ENCODE measurements at regions not wholly inside any gene's neighbourhood (a gene's known extent, or its start where the extent isn't known, plus 50 kb on each side); places are given as distances from the start of the nearest gene placed in this dataset.

DNA sequence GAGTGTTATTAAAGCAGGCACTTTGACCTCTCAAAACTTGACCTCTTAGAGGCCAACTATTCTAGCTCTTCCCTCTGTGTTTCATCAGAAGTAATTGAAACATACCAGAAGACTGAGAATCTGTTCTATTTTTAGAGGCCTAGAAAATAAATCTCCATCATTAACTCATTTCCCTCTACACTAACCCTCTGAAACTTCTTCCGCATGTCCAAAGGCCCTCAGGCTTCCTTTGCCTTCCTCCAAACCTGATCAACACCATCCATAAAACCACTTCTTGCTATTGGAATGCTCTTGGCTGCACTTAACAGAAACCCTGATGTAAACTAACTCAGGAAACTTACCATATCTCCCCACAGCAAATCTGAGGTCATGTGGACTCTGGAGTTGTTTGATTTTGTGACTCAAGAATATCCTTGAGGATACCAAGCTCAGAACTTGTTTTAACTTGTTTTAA is 196.4 kb downstream of the RPAP3 start:
- H3K4me1 ChIP-seq (ENCODE audit: control insufficient read depth, insufficient read depth, low read length) = peaks cover 10% of the 10 kb centered on the region
- peak overlapping the region; percentile 66; the same call in 1 of the 2 replicates for H2BK20ac ChIP-seq (ENCODE audit: low read depth, low read length)
- intact Hi-C loops (cut with micrococcal nuclease) (no loop called here), dilution Hi-C loops (cut with HindIII; ENCODE audit: low sequenced_read_pairs, unreplicated experiment) (no loop called here), in situ Hi-C loops (cut with MboI; ENCODE audit: low sequenced_read_pairs) (no loop called here)
- H3K14ac ChIP-seq (replicated peaks; ENCODE audit: low read depth, low read length) = peak overlapping the region; percentile 69; the same call in 1 of the 2 replicates
- no peak overlapping the region for H3K4me3 ChIP-seq (ENCODE audit: insufficient read depth, low read depth, low read length)
- H3K27me3 ChIP-seq (ENCODE audit: control insufficient read depth, insufficient read depth, low read length) = no peaks in the 10 kb centered on the region
- H3K4me2 ChIP-seq (ENCODE audit: low read depth, low read length) = peak overlapping the region; percentile 7; the same call in 1 of the 2 replicates
- H2AK9ac ChIP-seq (replicated peaks; ENCODE audit: low read depth, low read length, poor library complexity) = no peak overlapping the region
- DNase-seq (peak; percentile 82), ATAC-seq (ENCODE audit: low read depth) (peak; percentile 71)
- no peaks in the 10 kb centered on the region for H3K36me3 ChIP-seq (ENCODE audit: control insufficient read depth, insufficient read depth, low read length)
- TF ChIP-seq CEBPB (IDR thresholded peaks at IDR 0.05; ENCODE audit: low read depth, low read length) (0 out of 2 replicates have a peak, but pooled peaks have one; percentile 12), POLR2A (IDR thresholded peaks at IDR 0.05; ENCODE audit: low read depth, low read length) (no peak)
- peaks cover 4% of the 10 kb centered on the region; the same call in 1 of the 2 replicates for H3K9me3 ChIP-seq (ENCODE audit: control insufficient read depth, insufficient read depth, low read length)
- CTCF ChIA-PET = no interaction called here
- H3K9me1 ChIP-seq (ENCODE audit: insufficient read depth, low read length) = peaks cover 4% of the 10 kb centered on the region; the same call in 1 of the 2 replicates
- H3K9ac ChIP-seq (ENCODE audit: low read depth, low read length) = no peak overlapping the region
- peak overlapping the region; percentile 75; the same call in 1 of the 2 replicates for H3K4ac ChIP-seq (ENCODE audit: low read depth, low read length)
- no peaks in the 10 kb centered on the region for H4K20me1 ChIP-seq (ENCODE audit: insufficient read depth, low read length)
- H3K18ac ChIP-seq (ENCODE audit: low read depth, low read length) = peak overlapping the region; percentile 33; the same call in 1 of the 2 replicates
- H3K27ac ChIP-seq (ENCODE audit: insufficient read depth, low read length) = peak overlapping the region; percentile 51; the same call in 1 of the 2 replicates
- BruUV-seq (replicated peaks) = no TSS peak
- H2AFZ ChIP-seq (replicated peaks; ENCODE audit: low read length, poor library complexity) = no peak overlapping the region
- H3K56ac ChIP-seq (ENCODE audit: extremely low read depth, insufficient read depth, low read length) = no peak overlapping the region
- peak overlapping the region; percentile 1; the same call in 1 of the 3 replicates for H2BK15ac ChIP-seq (ENCODE audit: low read depth, low read length)
- H2BK5ac ChIP-seq (ENCODE audit: low read depth, low read length, poor library complexity, severe bottlenecking) = peak overlapping the region; percentile 91
- no peak overlapping the region for H2AK5ac ChIP-seq (ENCODE audit: low read depth, low read length)
- H3K79me1 ChIP-seq (ENCODE audit: low read depth in 1 of 2, low read length in 2 of 2) = no peaks in the 10 kb centered on the region
- H3K23ac ChIP-seq (ENCODE audit: low read depth, low read length) = no peak overlapping the region
- no CpG with 5 or more reads among the region's 1 CpG for WGBS, 2 experiments (ENCODE audit: extremely low coverage in 2 of 2, insufficient read length in 1 of 2)
- H4K91ac ChIP-seq (ENCODE audit: insufficient read depth, low read depth, low read length) = no peak overlapping the region
- H4K8ac ChIP-seq (ENCODE audit: low read depth in 2 of 2, low read length in 2 of 2) = peak overlapping the region in 1 of 2 experiments; percentile 16; a peak in 1 of 4 replicates
- H4K5ac ChIP-seq (ENCODE audit: low read depth, low read length) = peak overlapping the region; percentile 67; the same call in 1 of the 2 replicates
- POLR2A ChIA-PET (ENCODE audit: unreplicated experiment) = interaction anchor here (0.6 kb wide), 1 partner anchor 115 kb away, joined by 4 read pairs; no protein-coding TSS in a partner anchor
- H2BK120ac ChIP-seq (ENCODE audit: low read depth, low read length) = peak overlapping the region; percentile 85; the same call in 1 of the 2 replicates
